GM19023 (cell line): ENCODE measurements at regions not wholly inside any gene's neighbourhood (a gene's known extent, or its start where the extent isn't known, plus 50 kb on each side); places are given as distances from the start of the nearest gene placed in this dataset.

ENCODE experiments used
- ATAC-seq: cut with Tn5 transposase; IDR thresholded peaks from one replicate; pipeline ENCODE4 v1.9.1; 2021; ENCODE audit warnings: mild to moderate bottlenecking, moderate library complexity; ENCODE audit not compliant: unreplicated experiment

DNA sequence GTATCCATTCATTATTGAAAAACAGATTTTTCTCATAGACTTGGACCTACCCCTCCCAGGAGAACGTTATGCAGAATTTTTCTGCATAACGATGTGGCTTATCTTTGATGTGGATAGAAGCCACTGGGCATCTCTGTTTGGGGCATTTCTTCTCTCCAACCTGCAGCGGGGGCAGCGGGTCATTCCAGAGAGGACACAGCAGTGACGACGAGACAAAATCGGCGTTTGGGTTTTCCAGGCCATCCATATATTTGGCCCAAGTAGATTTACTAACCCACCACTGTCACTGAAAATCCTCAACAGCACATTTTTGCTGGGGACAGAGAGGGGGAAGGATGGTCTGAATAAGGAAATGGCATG, 299.3 kb upstream of the PITRM1 start:
- no peak for ATAC-seq

DNA sequence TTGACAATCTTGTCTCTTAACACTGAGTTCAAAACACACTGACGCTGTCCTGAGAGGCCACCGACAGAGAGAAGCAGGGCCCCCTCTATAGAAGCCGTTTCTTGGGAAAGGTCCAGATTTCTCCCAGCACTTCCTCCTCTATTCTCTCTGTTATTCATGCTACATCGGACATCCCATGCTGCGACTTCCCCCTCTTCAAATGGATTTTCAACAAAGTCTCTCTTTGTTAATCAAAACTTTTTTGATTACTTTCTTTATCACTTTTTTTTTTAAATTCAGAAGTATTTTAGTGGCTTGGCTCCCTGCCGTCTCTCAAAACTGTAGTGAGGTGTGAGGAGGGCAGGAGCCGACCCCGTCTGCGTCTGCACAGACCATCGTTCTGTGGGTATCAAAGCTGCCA, 298.9 kb upstream of the PITRM1 start:
- no peak for ATAC-seq

DNA sequence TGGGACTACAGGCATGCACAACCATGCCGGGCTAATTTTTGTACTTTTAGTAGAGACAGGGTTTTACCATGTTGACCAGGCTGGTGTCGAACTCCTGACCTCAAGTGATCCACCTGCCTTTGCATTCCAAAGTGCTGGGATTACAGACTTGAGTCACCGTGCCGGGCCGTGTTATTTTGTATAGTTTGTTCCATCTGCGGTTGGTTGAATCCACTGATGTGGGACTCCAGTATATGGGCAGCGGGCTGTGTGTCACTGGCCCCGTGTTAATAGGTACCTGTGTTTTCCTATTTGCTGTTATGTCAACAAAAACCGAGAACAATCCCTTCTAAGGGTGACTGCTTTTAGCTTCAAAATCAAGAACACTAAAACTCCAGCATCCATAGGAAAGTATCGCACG, 297.6 kb upstream of the PITRM1 start:
- ATAC-seq = no peak

DNA sequence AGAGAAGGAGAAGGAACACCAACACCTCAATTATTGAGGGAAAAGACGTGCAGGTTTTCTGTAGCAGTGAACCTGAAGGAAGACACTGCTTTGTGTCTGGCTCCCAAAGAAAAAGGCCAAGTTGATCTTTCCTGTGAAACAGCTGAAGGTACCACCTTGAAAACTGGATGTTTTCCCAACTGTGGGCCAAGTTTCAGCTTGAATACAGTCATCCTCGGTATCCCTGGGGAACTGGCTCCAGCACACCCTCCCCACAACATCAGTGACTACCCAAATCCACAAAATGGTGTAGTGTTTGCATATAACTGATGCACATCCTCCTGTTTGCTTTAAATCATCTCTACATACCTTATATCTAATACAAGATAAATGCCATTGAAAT, 297.0 kb upstream of the PITRM1 start:
- no peak for ATAC-seq

DNA sequence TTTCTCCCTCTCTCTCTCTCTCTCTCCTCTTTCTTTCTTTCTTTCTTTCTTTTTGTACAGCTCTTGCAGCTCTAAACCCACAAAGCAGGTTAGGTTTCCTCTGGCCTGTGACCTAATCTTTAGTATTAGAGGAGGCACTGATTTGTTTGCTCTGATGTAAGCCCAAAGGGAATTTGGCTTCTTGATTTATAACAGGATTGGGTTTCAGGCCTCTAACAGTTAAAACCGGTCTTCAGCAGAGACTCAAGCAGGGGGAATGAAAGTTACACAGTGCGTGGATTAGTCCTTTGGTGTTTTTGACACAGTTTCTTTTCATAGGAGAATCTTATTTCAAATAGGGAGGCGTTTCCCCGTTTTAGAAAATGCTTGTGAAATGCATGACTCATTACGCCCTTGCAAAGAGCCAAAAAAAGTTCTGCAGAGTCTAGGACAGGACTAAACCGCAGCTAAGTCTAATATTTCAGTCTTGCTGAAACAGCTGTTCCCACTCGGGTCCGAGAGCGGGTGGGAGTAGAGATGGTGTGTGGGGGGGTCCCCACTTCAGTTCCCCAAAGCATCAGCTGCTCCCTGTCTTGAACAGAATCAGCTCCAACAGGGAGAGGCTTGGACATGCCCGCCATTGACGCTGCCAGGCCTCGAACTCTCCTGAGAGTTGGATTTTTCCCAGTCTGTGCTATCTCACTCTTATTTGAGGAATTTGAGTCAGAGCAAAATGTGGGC, 296.5 kb upstream of the PITRM1 start:
- ATAC-seq = no peak

DNA sequence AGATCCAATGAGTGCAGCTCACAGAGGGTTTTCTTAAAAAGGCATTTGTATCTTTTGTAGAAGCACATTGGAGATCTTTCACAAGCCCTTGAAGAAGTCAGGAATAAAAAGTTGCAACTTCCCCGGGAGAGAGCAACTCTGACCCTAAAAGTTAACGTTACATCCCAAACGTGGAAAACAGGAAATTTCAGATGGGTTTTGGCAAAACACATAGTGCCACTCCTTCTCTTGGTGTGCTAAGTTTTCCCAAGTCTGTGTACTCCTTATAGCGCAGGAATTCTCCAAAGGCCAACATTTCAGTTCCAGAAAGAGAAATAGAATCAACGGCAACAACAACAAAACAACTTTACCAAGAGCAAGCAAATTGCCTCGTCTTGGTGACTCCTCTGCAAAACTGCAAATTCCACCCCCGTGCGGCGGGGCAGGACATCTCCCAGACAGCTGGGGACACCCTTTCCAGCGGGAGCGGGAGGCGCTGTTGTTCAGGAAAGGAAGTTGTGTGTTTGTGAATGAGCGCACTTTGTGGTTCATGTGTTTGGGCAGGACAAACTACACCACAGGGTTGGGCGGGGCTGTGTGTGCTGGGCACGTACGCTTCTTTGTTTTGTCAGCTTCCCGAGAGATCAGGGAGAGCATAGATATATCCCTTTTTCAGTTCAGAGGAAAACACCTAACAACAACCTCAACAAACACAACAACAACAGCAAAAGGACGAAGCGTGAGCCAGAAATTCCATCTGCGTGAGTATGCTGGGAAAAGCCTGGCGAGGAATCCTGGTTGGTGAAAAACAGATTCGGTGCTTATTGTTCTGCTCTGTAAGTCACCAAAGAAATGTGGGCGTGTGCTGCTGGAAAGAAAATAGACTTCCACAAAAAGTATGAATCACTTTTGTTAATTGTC, 294.7 kb upstream of the PITRM1 start:
- ATAC-seq = no peak

DNA sequence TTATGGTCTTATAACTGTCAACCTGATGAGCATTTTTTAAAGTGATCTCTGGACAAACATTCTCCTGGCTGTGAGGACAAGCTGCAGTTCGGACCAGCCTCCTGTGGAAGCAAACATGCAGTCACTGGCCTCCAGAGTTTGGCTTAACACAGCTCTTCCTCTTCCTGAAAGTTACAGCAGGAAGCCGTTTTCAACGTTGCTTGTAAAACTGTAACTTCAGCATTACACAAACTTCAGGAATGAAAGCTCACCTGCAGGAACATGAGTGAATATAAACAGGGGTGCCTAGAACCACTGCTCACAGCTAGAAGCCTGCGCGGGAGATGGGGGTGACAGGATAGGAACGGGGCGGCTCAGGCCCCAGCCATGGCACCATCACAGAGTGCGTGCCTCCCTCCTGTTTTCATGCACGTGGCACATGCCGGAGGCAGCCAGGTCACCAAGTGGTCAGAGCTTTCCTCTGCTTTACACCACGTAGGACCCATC, 292.9 kb upstream of the PITRM1 start:
- no peak for ATAC-seq

DNA sequence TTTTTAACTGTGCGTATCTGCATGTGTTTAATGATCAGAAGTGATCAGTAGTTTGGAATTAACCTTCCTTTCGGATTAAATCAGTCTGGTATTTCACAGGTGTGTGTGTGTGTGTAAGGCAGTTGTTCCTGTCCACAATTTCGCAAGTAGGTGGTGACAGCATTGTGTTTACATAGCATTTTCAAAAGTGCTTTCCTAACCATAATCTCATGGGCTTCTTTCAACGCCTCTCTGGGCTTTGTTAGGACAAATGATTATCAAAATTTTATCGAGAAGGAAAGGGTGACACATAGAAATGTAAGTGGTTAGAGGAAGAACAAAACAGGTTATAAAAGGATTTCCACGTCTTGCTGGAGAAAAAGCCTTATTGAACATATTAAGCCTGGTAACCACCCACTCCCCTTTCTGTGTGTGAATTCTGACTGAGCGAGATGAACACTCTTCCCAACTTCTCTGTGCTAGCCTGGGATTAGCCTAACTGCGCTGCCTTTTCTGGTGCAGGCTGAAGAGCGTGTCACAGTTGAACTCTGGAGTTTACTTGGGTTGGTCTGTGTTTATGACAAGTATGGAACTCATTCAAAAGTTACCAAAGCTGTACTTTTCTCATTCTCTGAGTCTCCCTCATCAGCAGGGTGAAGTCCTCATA, 292.3 kb upstream of the PITRM1 start:
- ATAC-seq = no peak

DNA sequence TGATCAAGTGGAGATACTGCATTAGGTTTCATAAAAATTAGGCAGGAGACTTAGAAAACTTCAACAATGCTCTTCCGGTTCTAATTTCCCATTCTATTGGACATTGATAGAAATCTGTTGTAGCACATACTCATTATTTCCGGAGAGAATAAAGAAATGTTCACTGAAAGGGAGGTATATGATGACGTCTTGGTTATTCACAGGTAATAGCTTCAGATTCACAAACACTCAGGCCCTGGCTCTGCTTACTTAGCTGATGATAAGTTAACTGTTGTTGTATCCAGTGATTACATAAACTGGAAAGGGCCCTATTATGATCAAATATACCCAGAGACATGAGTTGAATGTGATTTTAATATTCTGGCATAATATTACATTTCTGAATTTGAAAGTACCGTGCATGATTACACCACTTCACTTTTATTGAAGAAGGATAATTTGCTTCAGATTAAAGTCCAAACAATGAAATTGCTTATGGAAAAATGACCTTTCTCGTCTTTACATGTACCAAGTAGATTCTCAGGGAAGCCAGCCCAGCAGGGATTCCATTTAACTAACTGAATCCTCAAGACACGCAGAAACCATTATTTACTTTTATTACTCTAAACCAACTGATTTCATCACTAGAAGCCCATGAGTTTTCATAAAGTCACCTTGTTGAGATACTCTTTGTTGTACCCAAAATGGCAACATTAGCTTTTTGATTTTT, 288.0 kb upstream of the PITRM1 start:
- no peak for ATAC-seq

DNA sequence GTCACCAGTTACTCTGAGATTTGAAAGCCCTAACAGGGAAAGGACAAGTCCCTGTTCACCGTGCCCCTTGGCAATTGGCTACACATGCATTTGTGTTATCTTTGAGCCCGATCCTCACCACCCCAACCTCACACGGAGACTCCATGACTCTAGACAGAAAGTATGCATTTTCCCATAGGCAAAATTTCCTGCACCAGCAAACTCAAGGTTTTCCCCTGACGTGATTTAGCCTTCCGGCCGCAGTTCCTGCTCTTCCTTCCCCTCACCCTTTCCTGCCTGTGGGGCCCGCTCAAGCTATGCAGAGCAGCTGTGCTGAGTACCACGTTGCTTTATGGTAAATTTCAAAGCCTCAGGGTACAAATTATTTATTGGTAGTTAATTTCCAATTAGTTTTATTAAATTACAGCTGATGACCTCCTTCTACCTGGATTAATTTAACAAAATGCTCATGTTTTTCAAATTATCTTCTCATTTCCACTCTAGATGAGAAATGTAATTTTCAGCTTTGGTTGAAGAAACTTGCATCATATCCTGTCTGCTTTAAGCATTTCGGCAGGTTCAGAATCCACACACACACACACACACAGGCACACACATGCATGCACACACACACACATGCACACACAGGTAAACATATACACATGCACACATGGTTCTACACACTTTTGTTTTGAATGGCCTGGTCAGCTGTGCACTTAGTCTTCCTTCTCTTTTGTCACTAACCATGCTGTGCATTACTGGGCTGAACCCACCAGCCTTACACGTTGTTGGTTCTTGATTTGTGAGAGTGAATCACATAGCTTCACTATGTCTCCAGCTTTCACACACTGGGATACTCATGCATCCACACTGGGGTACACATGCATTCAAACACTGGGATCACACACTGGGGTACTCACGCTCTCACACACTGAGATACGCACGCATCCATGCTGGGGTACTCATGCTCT, 283.1 kb upstream of the PITRM1 start:
- no peak for ATAC-seq

DNA sequence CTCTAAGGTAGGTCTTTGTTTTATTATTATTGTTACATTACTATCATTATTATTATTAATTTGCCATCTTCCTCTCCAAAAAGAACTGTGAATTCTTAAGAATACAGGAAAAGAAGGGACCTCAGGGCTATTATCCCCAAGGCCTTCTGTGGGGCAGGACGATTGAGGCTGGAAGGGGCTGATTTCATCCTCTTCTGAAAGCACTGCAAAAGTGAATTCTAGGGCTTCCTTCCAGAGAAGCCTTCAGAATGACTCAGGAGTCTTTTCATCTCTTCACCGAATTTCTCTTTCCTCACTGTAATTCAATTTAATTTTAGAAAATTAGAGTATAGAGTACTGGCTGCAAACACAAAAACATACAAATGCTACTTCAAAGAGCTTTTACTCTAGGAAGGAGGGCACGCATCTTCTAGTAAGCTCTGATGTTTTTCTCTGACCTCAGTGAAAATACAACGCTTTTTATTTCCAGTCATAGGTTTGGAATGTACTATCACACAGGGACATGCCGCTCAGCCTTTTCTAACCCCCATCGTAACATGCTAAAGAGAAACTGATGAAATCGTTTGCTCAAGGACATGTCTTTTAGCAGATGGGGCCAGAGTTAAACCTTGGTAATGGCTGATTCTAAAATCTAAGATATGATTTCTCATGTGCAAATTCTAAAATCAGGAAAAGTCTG, 280.2 kb upstream of the PITRM1 start:
- ATAC-seq = no peak

DNA sequence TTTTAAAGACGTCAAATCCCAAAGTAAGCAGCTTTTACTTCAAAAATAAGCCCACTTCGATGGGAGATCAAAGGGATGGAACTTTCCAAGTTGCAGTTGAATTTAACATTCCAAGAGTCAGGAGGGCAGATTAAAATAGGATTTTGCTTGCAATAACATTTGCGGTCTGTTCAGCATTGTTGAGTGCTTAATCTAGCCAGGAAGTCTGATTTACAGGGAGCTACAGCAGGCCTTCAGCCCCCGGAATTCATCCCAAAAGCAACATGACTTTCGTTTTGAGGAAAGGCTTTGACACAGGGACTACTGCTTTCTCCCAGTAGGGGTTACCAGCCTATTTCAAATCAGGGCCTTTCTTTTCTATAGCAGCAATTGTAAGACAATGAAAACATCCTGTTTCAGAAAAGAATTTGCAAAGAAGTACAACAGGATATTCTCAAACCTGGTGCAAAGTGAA, 279.6 kb upstream of the PITRM1 start:
- no peak for ATAC-seq

DNA sequence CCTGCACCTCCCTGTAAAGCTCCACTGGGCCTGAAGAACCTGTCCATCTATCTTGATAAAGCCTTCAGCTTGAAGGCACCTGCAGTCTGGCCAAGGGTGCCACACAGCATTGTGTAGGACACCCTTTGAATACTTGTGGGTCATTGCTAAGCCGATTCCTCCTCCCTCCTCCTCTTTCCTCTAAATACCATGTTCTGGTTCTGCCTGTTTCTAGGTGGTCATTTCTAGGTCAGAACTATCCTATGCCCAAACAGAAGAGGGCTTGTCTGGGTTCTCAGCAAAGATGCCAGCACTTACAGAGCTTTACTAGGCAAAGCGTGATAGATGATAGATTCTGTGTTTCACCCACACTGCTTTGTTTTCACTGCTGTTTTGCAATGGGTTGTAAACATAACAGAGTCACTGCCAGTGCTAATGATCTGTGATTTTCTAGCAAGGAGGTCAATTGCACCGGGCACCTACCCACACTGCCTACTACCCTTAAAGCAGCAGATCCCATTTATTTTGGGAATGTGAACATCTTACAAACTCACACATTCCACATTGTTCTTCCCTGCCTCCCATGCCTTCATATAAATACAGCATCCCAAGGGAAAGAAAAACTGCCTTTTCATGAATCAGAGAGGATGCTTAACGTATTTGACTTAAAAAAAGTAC, 279.1 kb upstream of the PITRM1 start:
- ATAC-seq = no peak

DNA sequence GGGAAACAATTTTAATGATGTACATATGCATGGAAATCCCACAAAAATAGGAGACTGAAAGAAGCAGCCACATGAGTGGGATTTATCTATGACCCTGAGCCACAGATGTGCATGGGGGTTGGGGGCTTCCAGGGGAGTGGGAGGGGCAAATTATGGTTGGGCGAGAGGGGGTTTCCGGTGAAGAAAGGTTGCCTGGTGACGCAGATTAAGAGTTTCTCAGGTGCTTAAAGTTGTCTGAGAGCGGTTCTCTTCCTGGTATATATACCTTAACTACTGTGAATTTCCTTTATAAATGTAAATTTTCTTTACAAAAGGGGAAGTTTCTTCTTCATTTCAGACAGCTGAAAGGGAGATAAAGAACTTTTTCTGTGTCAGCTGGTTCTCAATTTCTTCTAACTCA, 273.6 kb upstream of the PITRM1 start:
- ATAC-seq = no peak

DNA sequence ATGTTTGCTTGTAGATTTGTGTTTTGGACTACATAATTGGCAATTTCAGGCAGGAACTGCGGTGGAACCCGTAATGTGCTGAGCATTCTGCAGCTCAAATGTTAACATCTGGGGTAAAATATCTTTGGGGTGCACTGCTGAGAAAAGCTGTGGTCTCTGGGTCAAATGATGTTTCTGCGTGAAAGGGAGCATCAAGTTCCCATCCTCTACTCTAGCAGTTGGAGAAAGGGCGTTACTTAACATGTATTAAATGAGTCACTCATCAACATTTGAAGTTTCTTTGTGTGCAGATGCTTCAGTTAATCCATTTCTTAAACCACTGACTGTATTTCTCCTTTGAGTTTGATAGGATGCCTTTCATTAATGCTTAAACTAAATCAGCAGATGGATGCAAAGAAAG, 273.1 kb upstream of the PITRM1 start:
- no peak for ATAC-seq

DNA sequence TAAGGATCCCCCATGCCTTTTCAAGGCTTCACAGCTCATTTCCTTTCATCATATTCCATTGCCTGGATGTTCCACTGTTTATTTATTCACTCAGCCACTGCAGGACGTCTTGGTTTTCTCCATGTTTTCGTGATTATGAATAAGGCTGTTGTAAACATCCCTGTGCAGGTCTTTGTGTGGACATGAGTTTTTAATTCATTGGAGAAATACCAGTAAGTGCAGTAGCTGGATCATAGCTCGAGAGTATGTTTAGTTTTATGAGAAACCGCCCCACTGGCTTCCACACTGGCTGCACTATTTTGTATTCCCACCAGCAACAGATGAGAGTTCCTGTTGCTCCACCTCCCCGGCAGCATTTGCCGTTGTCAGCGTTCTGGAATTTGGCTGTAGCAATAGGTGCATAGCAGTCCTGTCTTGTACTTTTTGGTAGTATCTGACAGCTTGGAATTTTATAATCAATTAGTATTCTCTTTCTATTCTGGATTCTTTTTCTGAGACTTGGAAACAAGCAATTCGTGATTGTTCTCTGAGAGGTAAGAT, 269.9 kb upstream of the PITRM1 start:
- no peak for ATAC-seq

DNA sequence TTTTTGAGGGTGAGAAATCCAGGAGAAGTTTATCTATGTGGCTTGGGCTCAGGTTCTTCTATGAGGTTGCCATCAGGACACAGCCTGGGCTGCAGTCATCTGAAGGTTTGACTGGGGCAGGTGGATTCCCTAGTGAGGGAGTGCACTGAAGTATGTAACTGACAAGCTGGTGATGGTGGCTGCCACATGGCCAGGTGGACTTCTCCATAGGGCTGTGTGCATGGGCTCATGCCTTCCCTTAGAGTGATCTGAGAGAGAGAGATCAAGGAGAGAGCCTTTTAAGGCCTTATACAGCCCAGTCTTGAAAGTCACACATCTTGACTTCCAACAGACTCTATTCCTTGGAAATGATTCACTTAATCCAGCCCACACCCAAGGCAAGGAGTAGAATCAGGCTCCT, 266.6 kb upstream of the PITRM1 start:
- no peak for ATAC-seq

DNA sequence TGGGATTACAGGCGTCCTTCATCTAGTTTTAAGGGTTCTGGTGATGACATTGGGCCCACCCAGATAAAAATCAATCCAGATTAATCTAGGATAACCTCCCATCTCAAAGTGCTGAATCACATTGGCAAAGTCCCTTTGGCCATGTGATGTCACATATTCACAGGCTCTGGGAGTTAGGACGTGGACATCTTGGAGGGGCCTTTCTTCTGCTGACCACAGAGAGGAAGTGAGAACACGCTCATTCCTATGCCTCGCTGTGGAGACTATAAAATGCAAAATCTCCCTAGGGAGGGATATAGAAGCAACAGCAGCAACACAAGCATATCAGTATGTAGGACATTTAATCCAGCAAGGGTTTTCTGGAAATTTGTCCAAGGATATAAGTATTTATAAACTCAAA, 266.0 kb upstream of the PITRM1 start:
- ATAC-seq = no peak

DNA sequence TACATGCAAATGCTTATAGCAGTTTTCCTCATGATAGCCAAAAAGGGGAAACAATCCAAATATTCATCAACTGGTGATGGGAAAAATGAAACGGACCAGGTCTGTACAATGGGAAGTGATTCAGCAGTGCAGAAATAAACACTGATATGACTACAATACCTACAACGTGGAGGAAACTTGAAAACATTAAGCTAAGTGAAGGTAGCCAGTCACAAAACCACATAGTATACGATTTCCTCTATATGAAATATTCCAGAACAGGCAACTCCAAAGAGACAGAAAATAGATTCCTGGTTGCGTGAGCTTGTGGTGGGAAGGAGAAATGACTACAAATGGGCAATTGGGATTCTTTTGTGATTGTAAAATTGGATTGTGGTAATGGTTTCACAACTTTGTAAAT, 263.1 kb upstream of the PITRM1 start:
- no peak for ATAC-seq
